Stimulated activated CD8-positive, alpha-beta memory T cell treated with anti-CD3 and anti-CD28 coated beads, Interleukin-15, amount 100 ng/mL, for 1 hour (primary cell): ENCODE measurements at regions not wholly inside any gene's neighbourhood (a gene's known extent, or its start where the extent isn't known, plus 50 kb on each side); places are given as distances from the start of the nearest gene placed in this dataset.

Experiments used
- DNase-seq: peaks from one replicate; pipeline ENCODE4 v3.0.0-alpha.2; 2020; ENCODE audit warnings: low read depth

DNA sequence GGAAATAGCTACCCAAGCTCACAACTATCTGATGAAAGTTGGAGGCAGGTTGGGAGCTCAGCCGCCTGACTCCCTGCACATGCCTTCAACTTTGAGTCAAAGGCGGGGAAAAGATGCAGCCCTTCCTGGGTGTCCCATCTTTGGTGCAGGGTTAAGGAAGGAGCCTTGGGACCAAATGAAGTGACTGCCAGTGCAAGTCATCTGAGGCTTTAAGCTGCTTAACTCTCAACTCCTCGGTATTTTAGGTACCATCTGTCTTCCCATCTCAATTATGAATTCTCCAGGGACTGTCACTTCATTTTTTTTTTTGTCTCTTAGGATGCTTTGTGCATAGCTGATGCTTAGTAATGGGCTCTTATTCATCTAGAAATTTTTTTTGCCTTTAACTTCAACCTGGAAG lies 408.8 kb upstream of the C2CD4B start:
- no peak for DNase-seq

DNA sequence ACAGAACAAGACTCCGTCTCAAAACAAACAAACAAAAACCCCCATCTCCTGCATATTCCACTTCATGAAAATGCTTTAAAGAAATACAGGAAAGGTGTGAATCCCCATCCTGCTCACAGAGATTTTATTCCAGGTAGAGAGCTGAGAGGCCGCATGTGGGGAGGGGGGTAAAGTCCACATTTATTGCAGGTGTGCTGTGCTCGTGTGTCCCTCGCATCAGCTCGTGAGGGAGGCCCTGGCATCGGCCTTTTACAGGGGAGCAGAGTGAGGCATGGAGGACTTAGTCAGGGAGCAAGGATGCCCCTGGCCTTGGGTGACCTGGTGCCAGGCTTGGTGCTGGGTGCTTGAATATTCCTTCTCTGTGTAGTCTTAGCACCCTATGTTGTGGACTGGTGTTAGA lies 413.5 kb upstream of the C2CD4B start:
- no peak for DNase-seq

DNA sequence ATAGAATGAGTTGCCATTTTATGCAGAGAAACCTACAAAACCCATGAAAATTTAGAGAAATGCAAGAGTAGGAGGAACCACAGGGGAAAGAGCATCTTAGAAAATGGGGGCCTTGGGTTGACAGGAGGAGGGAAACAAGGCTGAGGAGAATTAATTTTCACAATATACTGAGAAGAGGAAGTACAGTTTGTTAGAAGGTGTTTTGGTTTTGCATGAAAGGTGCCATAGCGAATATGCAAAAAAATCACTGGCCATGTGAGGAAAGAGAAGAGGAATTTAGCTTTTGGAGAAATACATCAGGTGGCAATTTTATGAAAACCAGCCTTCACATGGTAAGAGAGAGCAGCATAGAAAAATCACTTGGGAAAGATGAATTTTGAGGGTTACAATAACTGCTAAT lies 413.9 kb upstream of the C2CD4B start:
- DNase-seq: no peak

DNA sequence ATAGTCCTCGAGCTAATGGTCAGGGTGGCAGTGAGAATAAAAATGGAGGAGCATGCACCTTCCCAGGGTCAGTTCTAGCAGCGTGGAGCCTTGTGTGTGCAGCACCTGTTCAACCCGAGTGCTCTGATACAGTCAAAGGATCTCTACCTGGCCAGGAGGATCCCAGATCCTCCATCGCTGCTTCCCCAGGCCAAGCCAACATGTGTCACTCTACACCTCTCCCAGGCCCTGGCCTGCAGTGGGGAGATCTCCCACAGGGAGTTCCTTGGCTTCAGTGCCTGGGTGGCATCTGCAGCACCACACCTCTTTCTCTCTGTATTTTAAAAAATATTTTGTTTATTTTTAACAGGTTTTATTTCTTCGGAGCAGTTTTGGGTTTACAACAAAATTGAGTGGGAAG lies 414.8 kb upstream of the C2CD4B start:
- no peak for DNase-seq

DNA sequence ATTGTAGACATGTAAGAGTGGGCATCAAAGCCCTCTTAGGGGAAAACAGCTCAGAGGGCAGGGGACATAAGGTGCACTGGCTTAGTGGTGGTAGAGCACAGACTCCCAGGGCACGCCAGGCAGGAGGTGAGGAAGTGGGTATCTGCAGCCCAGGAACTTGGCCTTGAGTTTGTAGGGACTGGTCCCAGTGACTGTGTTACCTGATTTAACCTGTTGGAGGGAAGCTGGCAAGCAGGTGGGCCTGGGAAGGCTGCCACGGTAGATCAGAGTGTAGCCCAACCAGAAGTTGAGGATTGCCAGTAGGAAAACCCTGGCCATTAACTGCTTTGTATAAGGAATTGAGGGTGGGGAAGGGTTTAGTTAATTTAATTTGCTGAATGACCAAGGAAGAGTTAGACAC lies 417.5 kb upstream of the C2CD4B start:
- no peak for DNase-seq

DNA sequence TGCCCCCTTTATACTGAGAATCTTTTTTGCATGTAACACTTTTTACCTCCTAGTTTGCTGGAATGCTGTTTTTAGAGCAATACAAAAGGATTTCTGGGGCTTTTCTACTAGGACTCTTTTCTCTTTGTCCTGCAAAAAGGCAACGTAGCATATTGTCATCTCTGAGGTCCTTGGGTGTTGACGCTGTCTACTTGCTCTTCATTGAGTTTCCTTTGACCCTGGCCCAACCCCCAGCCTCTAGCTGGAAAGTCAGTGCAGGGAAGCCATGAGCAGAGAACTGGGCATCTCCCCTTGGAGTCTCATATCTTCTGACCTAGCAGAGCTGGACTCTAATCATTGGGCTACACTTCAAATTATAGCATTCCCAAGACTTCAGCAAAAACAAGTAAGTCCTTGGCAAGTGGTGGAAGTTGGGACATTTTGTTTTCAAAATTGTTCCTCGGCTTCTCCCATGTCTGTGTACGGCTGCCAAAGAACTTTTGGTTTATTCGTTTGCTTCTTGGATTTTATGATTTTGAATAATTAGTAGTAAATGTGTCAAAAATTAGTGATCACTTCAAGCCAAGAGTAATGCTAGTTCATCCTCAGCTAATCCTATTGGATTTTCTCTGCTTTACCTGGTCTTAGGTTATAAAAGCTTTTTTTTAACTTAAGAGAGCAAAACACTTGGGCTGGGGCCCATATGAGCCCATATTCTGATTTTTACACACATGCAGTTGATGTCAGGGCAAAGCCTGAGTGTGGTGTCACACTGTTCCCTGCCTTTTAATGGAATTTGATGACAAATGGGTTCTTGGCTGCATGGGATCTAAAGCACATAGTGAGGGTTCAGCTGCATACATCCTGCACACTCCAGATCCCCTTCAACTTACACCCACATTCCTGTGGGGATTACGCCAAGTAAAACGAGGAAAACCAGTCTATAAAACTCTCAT lies 419.5 kb upstream of the C2CD4B start:
- no peak for DNase-seq

DNA sequence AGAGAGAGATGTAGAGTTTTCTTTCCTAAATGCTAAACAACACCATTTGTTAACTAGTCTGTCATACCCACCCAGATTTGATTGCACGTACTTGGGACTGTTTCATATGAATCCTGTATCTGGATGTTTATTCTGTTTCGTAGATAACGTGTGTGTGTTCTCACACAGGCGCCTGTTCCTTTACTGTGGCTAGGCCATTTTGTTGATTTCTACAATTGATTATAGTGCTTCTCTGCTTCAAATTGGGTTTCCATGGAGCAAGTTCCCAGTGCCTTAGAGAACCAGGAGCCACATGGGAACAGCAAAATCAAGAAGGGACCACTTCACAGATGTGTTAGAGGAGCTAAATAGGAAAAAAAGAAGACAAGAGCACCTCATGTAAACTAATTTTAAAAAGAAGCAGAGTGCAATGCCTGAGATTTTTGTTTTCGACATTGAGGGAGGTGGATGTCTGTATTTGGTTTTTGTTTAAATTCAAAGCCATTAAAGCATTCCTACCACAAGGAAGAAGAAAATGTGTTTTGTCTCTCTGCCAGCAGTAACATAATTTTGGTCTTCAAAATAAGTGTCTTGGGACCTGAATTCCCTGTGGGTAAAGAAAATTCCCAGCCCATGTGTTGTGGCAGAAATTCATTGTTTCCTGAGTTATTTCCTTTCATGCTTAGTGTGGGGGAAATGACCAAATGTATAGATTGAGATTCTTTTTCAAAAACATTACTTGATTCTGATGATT lies 424.0 kb upstream of the C2CD4B start:
- DNase-seq: no peak

DNA sequence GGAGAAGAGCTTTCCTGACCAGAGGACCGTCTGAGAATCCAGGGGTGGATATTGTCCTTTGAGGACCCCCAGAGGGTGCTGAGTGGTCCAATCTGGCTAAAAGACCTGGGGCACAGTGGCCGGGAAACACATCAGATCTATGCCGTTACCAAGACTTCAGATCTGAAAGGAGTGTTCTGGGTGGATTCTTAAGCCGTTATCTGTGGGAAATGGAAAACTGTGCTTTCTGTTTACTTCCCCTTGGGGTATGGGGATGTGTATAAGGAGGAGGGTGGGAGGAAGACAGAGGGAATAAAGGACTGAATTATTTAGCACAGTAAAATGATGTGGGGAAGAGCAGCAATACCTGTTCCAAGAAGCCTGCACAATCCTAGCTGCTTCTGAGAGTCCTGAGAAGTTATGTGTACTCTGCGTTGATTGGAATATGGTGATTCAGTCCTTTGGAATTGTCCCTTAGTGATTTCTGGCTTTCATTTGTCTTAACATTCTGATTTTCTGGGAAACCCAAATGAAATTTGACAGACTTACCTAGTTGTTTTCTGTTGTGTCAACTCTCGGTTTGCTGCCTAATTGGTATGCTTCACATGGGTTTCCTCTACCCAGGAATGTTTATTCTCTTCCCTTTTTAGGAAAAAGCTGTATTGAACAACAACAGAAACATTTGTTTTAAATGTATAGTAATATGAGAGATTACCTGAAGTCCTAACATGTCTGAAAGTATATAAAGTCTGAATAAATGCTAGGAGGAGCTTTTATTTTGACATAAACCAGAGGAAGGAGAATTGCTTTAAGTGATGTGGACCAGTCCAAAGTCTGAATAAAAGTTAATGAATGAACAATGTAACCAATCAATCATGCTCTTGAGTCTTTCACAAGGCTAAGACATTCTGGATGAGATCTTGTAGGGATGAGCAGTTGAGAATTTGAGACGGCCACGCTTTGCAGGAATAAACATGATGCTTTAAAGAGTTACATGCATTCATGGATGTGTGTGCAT lies 427.1 kb upstream of the C2CD4B start:
- no peak for DNase-seq

DNA sequence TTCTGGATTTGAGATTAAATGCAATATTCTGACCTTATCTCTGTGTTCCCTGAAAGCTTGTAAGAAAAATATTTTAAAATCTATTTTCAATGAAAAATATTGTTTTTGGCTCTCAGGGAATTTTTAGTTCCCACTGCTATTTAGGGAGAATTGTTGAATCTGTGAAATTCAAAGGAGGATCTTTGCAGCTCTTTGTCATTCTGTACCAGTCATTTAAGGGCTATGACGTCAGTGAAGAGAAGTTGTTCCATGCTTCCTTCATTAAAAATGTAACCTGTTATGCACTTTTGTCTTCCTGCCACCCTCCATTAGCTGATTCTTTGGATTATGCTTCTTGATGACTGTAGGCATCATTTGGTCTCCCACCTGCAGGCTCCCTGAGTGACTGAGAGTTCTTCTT lies 427.8 kb upstream of the C2CD4B start:
- DNase-seq: no peak

DNA sequence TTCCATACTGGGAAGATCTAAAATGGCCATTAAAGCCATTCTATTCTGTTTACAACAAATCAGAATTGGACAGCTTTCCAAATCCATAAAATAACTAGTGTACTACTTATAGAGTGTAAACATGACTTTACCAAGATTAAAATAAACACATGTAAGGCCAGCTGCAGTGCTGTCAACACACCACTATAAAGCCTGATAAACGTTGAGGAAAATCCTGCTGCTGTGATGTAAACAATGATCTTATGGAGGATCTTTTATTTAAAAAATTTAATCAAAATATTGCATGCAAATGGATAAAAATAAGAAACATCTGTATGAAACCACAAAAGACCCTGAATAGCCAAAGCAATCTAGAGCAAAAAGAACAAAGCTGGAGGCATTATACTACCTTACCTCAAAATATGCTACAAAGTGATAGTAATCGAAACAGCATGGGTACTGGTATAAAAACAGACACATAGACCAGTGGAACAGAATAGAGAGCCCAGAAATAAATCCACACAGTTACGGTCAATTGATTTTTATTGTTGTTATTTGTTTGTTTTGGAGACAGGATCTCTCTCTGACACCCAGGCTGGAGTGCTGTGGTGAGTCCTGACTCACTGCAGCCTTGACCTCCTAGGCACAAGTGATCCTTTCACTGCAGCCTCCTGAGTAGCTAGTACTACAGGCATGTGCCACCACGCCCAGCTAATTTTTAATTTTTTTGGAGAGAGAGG lies 428.8 kb upstream of the C2CD4B start:
- DNase-seq: no peak

DNA sequence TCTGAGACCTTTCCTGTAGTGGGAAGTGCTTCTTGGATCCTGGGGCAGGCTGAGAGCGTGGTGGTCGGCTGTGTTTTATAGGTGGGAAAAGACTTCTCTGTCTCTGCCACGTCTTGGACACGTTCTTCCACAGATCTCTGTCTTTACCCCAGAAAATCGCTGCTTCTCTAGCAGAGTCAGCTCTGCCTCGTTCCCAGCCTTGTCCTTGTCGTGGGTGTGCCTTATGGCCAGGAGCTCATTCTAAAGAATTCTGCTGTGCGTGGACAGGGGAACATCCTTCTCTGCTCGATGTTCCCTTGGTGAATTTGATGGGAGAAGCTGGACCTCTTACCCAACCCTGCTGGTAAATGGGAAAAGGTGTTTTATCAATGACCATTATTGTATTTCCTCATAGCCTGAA lies 433.1 kb upstream of the C2CD4B start:
- DNase-seq: no peak

DNA sequence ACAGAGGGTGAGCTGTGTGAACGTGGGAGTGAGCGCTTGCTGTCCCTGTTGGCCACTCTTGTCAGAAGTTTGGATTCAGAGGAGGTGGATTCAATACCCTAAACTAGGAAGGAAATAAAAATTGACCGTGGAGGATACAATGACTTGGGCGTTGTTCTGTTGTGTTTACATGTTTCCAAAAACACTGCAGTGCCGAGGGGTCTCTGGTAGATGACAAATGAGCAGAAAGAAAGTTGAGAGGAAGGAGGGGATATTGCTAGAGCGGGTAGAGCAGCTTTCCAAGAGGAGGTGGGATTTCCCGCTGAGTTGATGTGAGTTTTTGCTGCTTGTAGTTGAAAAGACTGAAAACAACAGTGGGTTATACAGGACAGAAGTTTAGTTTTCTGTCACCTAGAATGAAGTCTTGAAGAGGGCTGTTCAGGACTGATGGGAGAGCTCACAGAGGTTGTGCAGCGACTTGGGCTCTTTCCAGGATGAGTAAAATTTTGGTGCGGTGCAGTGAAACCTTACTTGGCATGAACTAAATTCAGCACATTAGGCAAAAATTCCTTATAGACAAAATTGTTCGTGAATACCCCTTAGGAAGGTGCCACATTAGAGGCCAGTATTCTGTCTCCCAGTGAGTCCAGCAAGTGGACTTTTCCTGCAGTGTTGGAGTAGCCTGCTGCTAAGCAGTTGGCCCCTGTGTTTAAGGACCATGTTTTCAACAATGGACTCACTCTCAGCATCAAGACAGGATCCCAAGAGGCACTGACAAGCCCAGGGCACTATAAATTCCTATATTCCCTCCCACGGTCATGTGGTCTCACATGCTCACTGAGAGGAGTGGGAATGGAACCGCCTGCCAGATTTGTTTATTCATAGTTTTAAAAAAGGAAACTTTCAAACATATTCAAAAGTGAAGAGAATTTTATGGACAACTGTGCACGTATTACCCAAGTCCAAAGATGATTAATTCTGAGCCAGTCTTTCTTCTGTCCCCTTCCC lies 435.0 kb upstream of the C2CD4B start:
- no peak for DNase-seq

DNA sequence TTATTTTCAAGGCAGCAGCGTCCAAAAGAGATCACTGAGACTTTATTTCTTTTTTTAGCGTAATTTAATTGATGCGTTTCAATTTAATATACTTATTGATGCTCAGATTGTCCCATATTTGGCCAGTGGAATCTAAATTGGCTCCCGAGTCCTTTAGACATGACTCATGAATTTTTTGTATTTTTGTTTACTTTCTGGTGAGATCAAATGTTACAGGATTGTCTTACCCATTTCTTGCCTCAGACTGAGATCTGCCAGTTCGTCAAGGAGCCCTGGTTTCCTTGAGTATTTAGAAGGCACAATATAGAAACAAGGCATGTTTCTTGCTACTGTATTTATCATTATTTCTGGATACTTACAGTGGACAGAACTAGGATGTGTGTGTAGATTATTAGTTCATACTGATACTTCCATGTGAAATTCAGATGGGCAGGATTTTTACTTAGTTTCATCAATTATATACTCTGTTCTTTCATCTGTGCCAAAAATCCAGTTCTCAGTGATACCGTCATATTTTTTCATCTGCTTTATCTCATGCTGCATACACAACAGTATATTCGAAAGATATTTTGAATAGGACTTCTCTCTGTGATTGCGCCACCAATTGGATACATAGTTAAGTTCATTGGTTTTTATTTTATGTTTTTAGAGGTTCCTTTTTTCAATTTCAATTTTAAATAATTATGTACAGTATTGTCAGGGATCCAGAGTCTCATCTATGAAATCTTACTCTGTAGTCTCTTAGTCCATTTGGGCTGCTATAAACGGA lies 436.9 kb upstream of the C2CD4B start:
- no peak for DNase-seq

DNA sequence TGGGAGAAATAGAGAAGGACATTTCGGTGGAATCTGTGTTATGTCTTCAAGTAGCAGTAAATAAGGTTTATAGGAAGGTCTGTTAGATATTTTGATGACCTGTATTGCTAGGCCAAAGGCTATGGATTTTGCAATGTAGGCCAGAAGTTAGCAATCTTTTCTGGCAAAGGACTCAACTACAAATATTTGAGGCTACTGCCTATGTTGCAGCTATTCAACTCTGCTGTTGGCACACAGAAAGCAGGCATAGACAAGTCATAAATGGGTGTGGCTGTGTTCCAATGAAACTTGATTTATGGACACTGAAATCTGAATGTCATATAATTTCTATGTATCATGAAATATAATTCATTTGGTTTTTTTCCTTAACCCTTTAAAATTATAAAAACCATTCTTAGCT lies 438.7 kb upstream of the C2CD4B start:
- no peak for DNase-seq

DNA sequence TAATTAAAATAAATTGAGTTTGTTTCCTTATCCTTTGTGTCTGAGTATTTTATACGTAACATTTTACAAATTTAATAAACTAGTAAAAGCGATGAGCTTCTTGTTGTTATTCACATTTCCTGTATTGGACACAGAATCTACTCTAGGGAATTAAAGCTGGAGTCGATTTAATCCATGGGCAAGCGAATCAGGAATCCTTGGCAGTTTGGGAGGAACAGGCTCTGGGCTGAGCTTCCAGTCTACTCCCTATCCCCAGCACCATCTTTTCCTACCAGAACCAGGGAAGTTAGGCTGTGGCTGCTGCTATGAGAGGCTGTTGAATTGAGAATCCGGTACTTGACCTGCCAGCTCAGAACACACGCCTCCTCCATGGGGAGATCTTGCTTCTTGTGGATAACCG lies 437.3 kb upstream of the TPM1 start:
- DNase-seq: no peak

DNA sequence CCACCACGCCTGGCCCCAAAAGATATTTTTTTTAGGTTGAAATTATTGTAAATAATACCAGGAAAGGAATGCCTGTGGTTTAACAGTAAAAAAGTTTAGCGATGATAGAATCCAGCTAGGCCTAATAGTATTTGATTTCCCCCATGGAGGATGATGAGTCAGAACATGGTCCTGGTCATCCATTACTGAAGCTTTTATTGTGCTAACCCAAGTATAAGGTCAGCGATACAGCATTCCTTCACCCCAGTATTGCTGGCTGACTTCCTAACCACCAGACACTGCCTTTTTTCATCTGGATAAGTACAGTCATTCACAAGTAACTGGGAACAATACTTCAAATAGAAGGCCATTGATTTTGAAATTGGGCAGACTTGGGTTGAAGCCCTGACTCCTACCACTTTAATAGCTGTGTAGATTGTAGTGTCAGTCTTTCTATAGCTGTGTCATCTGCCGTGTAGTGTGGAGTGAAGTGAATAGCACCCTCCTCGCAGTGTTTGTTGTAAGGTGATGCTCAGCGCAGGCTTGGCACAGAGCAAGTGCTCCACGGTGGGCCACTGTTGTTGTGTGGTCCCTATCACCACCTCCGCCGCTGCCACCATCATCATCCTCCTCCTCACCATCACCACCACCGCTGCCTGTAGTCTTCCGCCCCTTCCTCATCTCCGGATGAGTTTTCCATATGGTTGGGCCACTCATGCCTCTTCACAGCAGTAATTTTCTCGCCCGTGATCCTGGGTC lies 436.0 kb upstream of the TPM1 start:
- DNase-seq: no peak

DNA sequence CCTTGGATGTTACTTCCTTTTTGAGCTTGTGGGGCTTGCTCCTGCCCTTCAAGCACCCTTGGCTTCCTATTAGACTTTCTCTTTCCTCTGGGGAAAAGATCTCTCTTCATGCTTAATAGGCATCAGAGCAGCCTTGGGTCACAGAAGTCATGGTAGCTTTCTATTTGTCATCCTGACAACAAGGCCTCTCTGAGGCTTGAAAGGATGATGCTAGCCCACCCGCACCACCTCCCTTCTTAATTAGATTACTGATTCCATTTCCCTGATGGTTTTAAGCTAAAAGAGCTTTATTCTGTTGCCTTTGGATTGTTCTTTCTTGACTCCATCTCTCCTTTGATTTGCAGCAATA lies 435.5 kb upstream of the TPM1 start:
- DNase-seq: no peak

DNA sequence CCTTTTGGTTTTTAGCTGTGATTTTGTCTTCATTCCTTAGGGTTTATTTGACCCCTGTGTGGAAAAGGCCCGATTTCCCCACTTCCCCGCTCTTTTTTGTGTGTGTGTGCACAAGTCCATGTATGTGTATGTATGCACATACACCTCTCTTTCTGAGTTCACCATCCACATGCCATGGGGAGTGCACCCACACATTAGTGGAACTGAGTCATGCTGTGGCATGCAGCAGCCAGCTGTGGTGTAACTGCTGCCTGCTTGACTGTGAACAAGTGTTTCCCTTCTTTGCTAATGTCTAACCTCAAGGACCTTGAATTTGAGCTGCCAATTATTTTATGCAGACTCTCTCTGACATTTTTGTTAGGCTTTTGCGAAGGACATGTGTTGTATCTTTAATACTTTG lies 434.9 kb upstream of the TPM1 start:
- DNase-seq: no peak

DNA sequence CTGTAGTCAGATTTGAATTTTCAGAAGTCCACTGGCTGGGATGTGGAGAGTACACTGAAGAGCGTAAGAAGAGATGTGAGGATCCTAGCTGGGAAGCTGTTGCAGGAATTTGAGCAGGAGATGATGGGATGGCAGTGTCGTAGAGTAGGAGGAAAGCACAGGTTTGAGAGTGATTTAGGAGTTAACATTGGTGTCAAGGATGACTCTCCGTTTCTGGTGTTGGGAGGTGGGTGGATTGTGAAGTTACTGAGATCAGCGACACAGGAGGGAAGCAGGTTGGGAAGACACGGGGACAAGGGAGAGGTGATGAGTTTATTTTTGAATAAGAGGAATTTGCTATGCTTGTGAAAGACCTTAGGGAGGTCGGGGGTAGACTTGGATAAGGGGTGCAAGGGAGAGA lies 434.2 kb upstream of the TPM1 start:
- no peak for DNase-seq
